GM23338 (cell line): ENCODE measurements at regions not wholly inside any gene's neighbourhood (a gene's known extent, or its start where the extent isn't known, plus 50 kb on each side); places are given as distances from the start of the nearest gene placed in this dataset.

ENCODE experiments used
- ATAC-seq: fragments of 200-7000 bp; cut with Tn5 transposase; 3 replicates; pipeline ENCODE4 v1.9.1; 2020
- DNase-seq: peaks from one replicate; pipeline ENCODE4 v3.0.0-alpha.2; 2015; ENCODE audit warnings: low spot score
- H2AFZ ChIP-seq: fragments of 200-600 bp; sonication (generic); 2 replicates; pipeline ENCODE4 v1.8.0; 2016; ENCODE audit warnings: antibody characterized with exemption, mild to moderate bottlenecking, moderate library complexity
- H3F3A ChIP-seq: fragments of 200-600 bp; sonication (generic); replicated peaks from 2 replicates; pipeline ENCODE4 v1.8.0; 2017; ENCODE audit warnings: antibody characterized with exemption, mixed run types, low read depth
- H3K27ac ChIP-seq: fragments of 200-600 bp; sonication (generic); 2 replicates; pipeline ENCODE4 v1.6.1; 2016; ENCODE audit warnings: low read depth
- H3K27me3 ChIP-seq: fragments of 200-600 bp; sonication (generic); 2 replicates; pipeline ENCODE4 v1.8.0; 2016; ENCODE audit warnings: mild to moderate bottlenecking, mixed run types, moderate library complexity; ENCODE audit not compliant: insufficient read depth
- H3K36me3 ChIP-seq: fragments of 200-600 bp; sonication (generic); 2 replicates; pipeline ENCODE4 v1.8.0; 2016; ENCODE audit warnings: mild to moderate bottlenecking; ENCODE audit not compliant: insufficient read depth
- H3K4me1 ChIP-seq: fragments of 200-600 bp; sonication (generic); 2 replicates; pipeline ENCODE4 v1.8.0; 2016; ENCODE audit warnings: mild to moderate bottlenecking, moderate library complexity; ENCODE audit not compliant: insufficient read depth
- H3K4me2 ChIP-seq: fragments of 200-600 bp; sonication (generic); 2 replicates; pipeline ENCODE4 v1.7.1; 2017; ENCODE audit warnings: mixed run types
- H3K4me3 ChIP-seq: fragments of 200-600 bp; sonication (generic); 2 replicates; pipeline ENCODE4 v1.6.1; 2016; ENCODE audit warnings: mixed run types
- H3K79me2 ChIP-seq: fragments of 200-600 bp; sonication (generic); replicated peaks from 2 replicates; pipeline ENCODE4 v1.8.0; 2017; ENCODE audit warnings: mild to moderate bottlenecking; ENCODE audit not compliant: insufficient read depth
- H3K9me2 ChIP-seq: fragments of 200-600 bp; sonication (generic); 2 replicates; pipeline ENCODE4 v1.8.0; 2017; ENCODE audit not compliant: insufficient read depth
- H4K20me1 ChIP-seq: fragments of 200-600 bp; sonication (generic); replicated peaks from 2 replicates; pipeline ENCODE4 v1.8.0; 2017; ENCODE audit warnings: mild to moderate bottlenecking; ENCODE audit not compliant: insufficient read depth
- H3K27ac Mint-ChIP-seq: 2 replicates; pipeline ENCODE4 v1.8.0; 2020; ENCODE audit warnings: inconsistent platforms, mild to moderate bottlenecking, moderate library complexity, mixed read lengths
- H3K27me3 Mint-ChIP-seq: 3 replicates; pipeline ENCODE4 v1.8.0; 2022; ENCODE audit warnings: low read depth, mild to moderate bottlenecking, moderate library complexity, mixed read lengths, inconsistent platforms; ENCODE audit not compliant: insufficient read depth, poor library complexity
- H3K36me3 Mint-ChIP-seq: 3 replicates; pipeline ENCODE4 v1.8.0; 2021; ENCODE audit warnings: low read depth, mild to moderate bottlenecking, inconsistent platforms, moderate library complexity, mixed read lengths
- H3K4me1 Mint-ChIP-seq: 3 replicates; pipeline ENCODE4 v1.8.0; 2020; ENCODE audit warnings: mild to moderate bottlenecking, inconsistent platforms, mixed read lengths
- H3K4me3 Mint-ChIP-seq: 3 replicates; pipeline ENCODE4 v1.8.0; 2021; ENCODE audit warnings: moderate library complexity, mild to moderate bottlenecking, inconsistent platforms, mixed read lengths
- H3K9me3 Mint-ChIP-seq: 3 replicates; pipeline ENCODE4 v1.8.0; 2020; ENCODE audit warnings: moderate library complexity, mild to moderate bottlenecking, inconsistent platforms, mixed read lengths
- CREB1 ChIP-seq: fragments of 250-450 bp; sonication (Bioruptor Pico); IDR thresholded peaks from 2 replicates; pipeline ENCODE4 v1.5.0; 2020; ENCODE audit warnings: low read depth, mild to moderate bottlenecking, moderate library complexity
- CTCF ChIP-seq, 2 experiments: fragments of 200-600 bp in 1 of 2; sonication (generic) in 1 of 2; conservative IDR thresholded peaks; 2 replicates each; pipeline versions ENCODE4 v1.5.1 to v1.6.1; 2016 to 2017; ENCODE audit warnings: antibody characterized with exemption in 2 of 2, low read depth in 2 of 2, mild to moderate bottlenecking in 2 of 2, moderate library complexity in 1 of 2
- EZH2 ChIP-seq: fragments of 200-600 bp; sonication (generic); IDR thresholded peaks from one replicate; pipeline ENCODE4 v1.8.0; 2017; ENCODE audit warnings: antibody characterized with exemption, mild to moderate bottlenecking, low read depth; ENCODE audit not compliant: unreplicated experiment
- EZH2phosphoT487 ChIP-seq: fragments of 200-600 bp; sonication (generic); IDR thresholded peaks from one replicate; pipeline ENCODE4 v1.8.1; 2018; ENCODE audit warnings: antibody characterized with exemption; ENCODE audit not compliant: unreplicated experiment
- JUNB ChIP-seq: IDR thresholded peaks from one replicate; pipeline ENCODE4 v1.6.1; 2016; ENCODE audit warnings: antibody characterized with exemption; ENCODE audit not compliant: unreplicated experiment
- NANOG ChIP-seq: IDR thresholded peaks from 2 replicates; pipeline ENCODE4 v1.6.1; 2016; ENCODE audit warnings: antibody characterized with exemption, borderline replicate concordance
- POLR2AphosphoS5 ChIP-seq: IDR thresholded peaks from 2 replicates; pipeline ENCODE4 v1.6.1; 2016; ENCODE audit warnings: antibody characterized with exemption, low read depth
- STAT1 ChIP-seq: IDR thresholded peaks from one replicate; pipeline ENCODE4 v1.6.1; 2016; ENCODE audit warnings: antibody characterized with exemption; ENCODE audit not compliant: unreplicated experiment
- ZNF114 ChIP-seq: fragments of 250-450 bp; sonication (Bioruptor Pico); IDR thresholded peaks from 2 replicates; pipeline ENCODE4 v1.5.0; 2020; ENCODE audit warnings: mild to moderate bottlenecking, moderate library complexity
- ZNF331 ChIP-seq: fragments of 250-450 bp; sonication (Bioruptor Pico); IDR thresholded peaks from 2 replicates; pipeline ENCODE4 v1.5.0; 2020; ENCODE audit warnings: low read depth, mild to moderate bottlenecking, moderate library complexity
- ZNF462 ChIP-seq: fragments of 250-450 bp; sonication (Bioruptor Pico); IDR thresholded peaks from 2 replicates; pipeline ENCODE4 v1.5.0; 2020; ENCODE audit warnings: mild to moderate bottlenecking, moderate library complexity
- TF ChIP-seq, protein P1 (sequence below): IDR thresholded peaks from 2 replicates; pipeline ENCODE4 v1.6.1; 2016; ENCODE audit warnings: antibody characterized with exemption
- TF ChIP-seq, protein P2 (sequence below): IDR thresholded peaks from one replicate; pipeline ENCODE4 v1.6.1; 2018; ENCODE audit warnings: antibody characterized with exemption; ENCODE audit not compliant: unreplicated experiment

DNA sequence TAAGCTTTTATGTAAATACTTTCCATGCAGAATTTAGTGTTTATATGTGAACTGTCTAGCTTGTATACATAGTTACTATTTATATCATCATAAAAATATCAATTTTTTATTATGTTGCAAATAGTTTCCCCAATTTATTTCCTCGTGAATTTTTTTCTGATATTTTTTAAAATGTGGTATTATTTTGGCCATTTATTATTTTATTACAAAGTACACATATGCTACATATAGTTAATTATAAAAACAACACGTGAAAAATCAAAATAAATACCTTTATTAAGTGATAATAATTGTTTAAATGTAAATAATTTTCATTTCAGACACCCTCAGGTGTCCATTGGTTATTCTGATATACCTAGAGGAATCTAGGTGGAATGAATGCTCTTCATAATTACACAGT is 1394.9 kb upstream of the PRR20A start:
- H3K4me3 ChIP-seq, result no peak overlapping the region
- DNase-seq (no peak), ATAC-seq (no peak)
- H3F3A ChIP-seq, result no peaks in the 10 kb centered on the region
- no peaks in the 10 kb centered on the region for H4K20me1 ChIP-seq
- no peaks in the 10 kb centered on the region for H3K9me2 ChIP-seq
- no peak overlapping the region for H3K4me3 Mint-ChIP-seq
- TF ChIP-seq CREB1 (CRISPR knock-in tag) (no peak), EZH2phosphoT487 (no peak), STAT1 (no peak), EZH2 (no peak), ZNF462 (CRISPR knock-in tag) (no peak), ZNF331 (CRISPR knock-in tag) (no peak), NANOG (no peak), CTCF (conservative IDR thresholded peaks at IDR 0.05; ENCODE audit: low read depth in 2 of 2) (no peak), POLR2AphosphoS5 (no peak), ZNF114 (CRISPR knock-in tag) (no peak), JUNB (no peak)
- TF ChIP-seq, protein P1, sequence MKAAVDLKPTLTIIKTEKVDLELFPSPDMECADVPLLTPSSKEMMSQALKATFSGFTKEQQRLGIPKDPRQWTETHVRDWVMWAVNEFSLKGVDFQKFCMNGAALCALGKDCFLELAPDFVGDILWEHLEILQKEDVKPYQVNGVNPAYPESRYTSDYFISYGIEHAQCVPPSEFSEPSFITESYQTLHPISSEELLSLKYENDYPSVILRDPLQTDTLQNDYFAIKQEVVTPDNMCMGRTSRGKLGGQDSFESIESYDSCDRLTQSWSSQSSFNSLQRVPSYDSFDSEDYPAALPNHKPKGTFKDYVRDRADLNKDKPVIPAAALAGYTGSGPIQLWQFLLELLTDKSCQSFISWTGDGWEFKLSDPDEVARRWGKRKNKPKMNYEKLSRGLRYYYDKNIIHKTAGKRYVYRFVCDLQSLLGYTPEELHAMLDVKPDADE, result no peak
- TF ChIP-seq, protein P2, sequence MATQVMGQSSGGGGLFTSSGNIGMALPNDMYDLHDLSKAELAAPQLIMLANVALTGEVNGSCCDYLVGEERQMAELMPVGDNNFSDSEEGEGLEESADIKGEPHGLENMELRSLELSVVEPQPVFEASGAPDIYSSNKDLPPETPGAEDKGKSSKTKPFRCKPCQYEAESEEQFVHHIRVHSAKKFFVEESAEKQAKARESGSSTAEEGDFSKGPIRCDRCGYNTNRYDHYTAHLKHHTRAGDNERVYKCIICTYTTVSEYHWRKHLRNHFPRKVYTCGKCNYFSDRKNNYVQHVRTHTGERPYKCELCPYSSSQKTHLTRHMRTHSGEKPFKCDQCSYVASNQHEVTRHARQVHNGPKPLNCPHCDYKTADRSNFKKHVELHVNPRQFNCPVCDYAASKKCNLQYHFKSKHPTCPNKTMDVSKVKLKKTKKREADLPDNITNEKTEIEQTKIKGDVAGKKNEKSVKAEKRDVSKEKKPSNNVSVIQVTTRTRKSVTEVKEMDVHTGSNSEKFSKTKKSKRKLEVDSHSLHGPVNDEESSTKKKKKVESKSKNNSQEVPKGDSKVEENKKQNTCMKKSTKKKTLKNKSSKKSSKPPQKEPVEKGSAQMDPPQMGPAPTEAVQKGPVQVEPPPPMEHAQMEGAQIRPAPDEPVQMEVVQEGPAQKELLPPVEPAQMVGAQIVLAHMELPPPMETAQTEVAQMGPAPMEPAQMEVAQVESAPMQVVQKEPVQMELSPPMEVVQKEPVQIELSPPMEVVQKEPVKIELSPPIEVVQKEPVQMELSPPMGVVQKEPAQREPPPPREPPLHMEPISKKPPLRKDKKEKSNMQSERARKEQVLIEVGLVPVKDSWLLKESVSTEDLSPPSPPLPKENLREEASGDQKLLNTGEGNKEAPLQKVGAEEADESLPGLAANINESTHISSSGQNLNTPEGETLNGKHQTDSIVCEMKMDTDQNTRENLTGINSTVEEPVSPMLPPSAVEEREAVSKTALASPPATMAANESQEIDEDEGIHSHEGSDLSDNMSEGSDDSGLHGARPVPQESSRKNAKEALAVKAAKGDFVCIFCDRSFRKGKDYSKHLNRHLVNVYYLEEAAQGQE, result no peak
- no peak overlapping the region for H3K4me2 ChIP-seq
- H3K36me3 Mint-ChIP-seq, result no peaks in the 10 kb centered on the region
- H3K9me3 Mint-ChIP-seq, result no peaks in the 10 kb centered on the region
- H2AFZ ChIP-seq, result no peak overlapping the region
- no peaks in the 10 kb centered on the region for H3K27me3 ChIP-seq
- no peaks in the 10 kb centered on the region for H3K79me2 ChIP-seq
- no peaks in the 10 kb centered on the region for H3K27me3 Mint-ChIP-seq
- H3K27ac Mint-ChIP-seq, result no peak overlapping the region
- no peak overlapping the region for H3K27ac ChIP-seq
- no peaks in the 10 kb centered on the region for H3K36me3 ChIP-seq
- no peaks in the 10 kb centered on the region for H3K4me1 ChIP-seq
- H3K4me1 Mint-ChIP-seq, result no peaks in the 10 kb centered on the region; the same call in 2 of the 3 replicates
